NAMALWA (cell line): ENCODE measurements at regions not wholly inside any gene's neighbourhood (a gene's known extent, or its start where the extent isn't known, plus 50 kb on each side); places are given as distances from the start of the nearest gene placed in this dataset.

ENCODE experiments used
- DNase-seq: peaks from one replicate; pipeline ENCODE4 v3.0.0-alpha.2; 2015; ENCODE audit warnings: low spot score

GRCh38 chr1:29640428-29640785 is 404.1 kb downstream of the PTPRU start:
- DNase-seq, result no peak

- no peak for DNase-seq
Measured at GRCh38 chr1:29639741-29640427, 403.6 kb downstream of the PTPRU start.

- no peak for DNase-seq
Measured at GRCh38 chr1:29639156-29639736, 402.9 kb downstream of the PTPRU start.

GRCh38 chr1:29638281-29638680 is 402.0 kb downstream of the PTPRU start:
- no peak for DNase-seq

GRCh38 chr1:29636936-29637335 is 400.6 kb downstream of the PTPRU start:
- DNase-seq, result no peak

- no peak for DNase-seq
Measured at GRCh38 chr1:29635501-29636263, 399.4 kb downstream of the PTPRU start.

GRCh38 chr1:29634746-29635335 is 398.5 kb downstream of the PTPRU start:
- no peak for DNase-seq

GRCh38 chr1:29634324-29634723 is 398.0 kb downstream of the PTPRU start:
- DNase-seq, result no peak

GRCh38 chr1:29633771-29634170 is 397.4 kb downstream of the PTPRU start:
- DNase-seq, result no peak

- DNase-seq, result no peak
Measured at GRCh38 chr1:29632806-29633615, 396.7 kb downstream of the PTPRU start.

GRCh38 chr1:29631836-29632805 is 395.8 kb downstream of the PTPRU start:
- no peak for DNase-seq

GRCh38 chr1:29631361-29631760 is 395.0 kb downstream of the PTPRU start:
- DNase-seq, result no peak

GRCh38 chr1:29630756-29631155 is 394.4 kb downstream of the PTPRU start:
- no peak for DNase-seq

GRCh38 chr1:29629814-29630516 is 393.6 kb downstream of the PTPRU start:
- no peak for DNase-seq

- no peak for DNase-seq
Measured at GRCh38 chr1:29629401-29629800, 393.1 kb downstream of the PTPRU start.

- DNase-seq, result no peak
Measured at GRCh38 chr1:29628190-29628589, 391.9 kb downstream of the PTPRU start.

GRCh38 chr1:29626726-29627125 is 390.4 kb downstream of the PTPRU start:
- no peak for DNase-seq

GRCh38 chr1:29626066-29626465 is 389.7 kb downstream of the PTPRU start:
- DNase-seq, result no peak

GRCh38 chr1:29625084-29625420 is 388.7 kb downstream of the PTPRU start:
- no peak for DNase-seq

GRCh38 chr1:29624320-29625083 is 388.2 kb downstream of the PTPRU start:
- no peak for DNase-seq
